ENCODE measurements at regions not wholly inside any gene's neighbourhood (a gene's known extent, or its start where the extent isn't known, plus 50 kb on each side); places are given as distances from the start of the nearest gene placed in this dataset.

GRCh38 chr2:180646756-180647155 is 333.6 kb upstream of the UBE2E3 start:
- intact Hi-C loops (cut with DNase I): no loop called here
- DNase-seq (ENCODE audit: low spot score): no peak
- Histone ChIP-seq H3K27ac (no peak overlapping the region), H3K4me3 (no peak overlapping the region), H3K27me3 (replicated peaks; ENCODE audit: insufficient read depth) (no peaks in the 10 kb centered on the region), H3K9me3 (no peaks in the 10 kb centered on the region), H3K36me3 (no peaks in the 10 kb centered on the region), H3K4me1 (replicated peaks) (no peaks in the 10 kb centered on the region)
- 64% methylated on average over 2 of the region's 2 CpGs for WGBS
- no peak for TF ChIP-seq POLR2AphosphoS5 (IDR thresholded peaks at IDR 0.05)
- no peak for TF ChIP-seq POLR2A (IDR thresholded peaks at IDR 0.05)
- TF ChIP-seq CTCF (IDR thresholded peaks at IDR 0.05): no peak

DNA sequence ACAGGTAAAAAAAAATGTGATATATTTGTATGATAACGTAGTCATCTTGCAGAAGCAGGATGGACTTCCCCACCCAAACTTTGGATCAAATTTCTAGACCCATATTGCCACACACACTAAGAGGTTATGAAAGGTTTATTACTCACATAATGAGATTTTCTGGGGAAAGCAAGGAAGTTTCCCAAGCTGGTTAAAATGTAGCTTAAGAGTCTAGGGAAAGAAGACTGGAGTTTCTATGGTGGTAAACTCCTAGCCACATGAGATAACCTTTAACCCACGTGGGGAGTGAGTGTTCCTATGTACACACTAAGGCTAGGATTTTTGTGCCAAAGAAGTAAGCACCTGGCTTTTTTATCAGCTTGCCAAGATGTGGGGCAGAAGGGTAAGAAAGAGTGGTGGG is 335.7 kb upstream of the UBE2E3 start:
- WGBS: 64% methylated on average over 2 of the region's 2 CpGs
- TF ChIP-seq POLR2A (IDR thresholded peaks at IDR 0.05) (no peak), CTCF (IDR thresholded peaks at IDR 0.05) (no peak), POLR2AphosphoS5 (IDR thresholded peaks at IDR 0.05) (no peak)
- no peak for DNase-seq (ENCODE audit: low spot score)

GRCh38 chr2:180630756-180631155 is 349.6 kb upstream of the UBE2E3 start:
- TF ChIP-seq POLR2AphosphoS5 (IDR thresholded peaks at IDR 0.05): no peak
- no peak for TF ChIP-seq POLR2A (IDR thresholded peaks at IDR 0.05)
- no peak for TF ChIP-seq CTCF (IDR thresholded peaks at IDR 0.05)
- H3K4me1 ChIP-seq (replicated peaks): no peaks in the 10 kb centered on the region
- H3K4me3 ChIP-seq: no peak overlapping the region
- 93% methylated on average over 2 of the region's 2 CpGs for WGBS
- no peaks in the 10 kb centered on the region for H3K9me3 ChIP-seq
- no peaks in the 10 kb centered on the region for H3K27me3 ChIP-seq (replicated peaks; ENCODE audit: insufficient read depth)
- no peak for DNase-seq (ENCODE audit: low spot score)
- no peak overlapping the region for H3K27ac ChIP-seq
- no peaks in the 10 kb centered on the region for H3K36me3 ChIP-seq
- intact Hi-C loops (cut with DNase I): no loop called here

More for the DNA sequence above, 335.7 kb upstream of the UBE2E3 start:
- Histone ChIP-seq H3K36me3 (no peaks in the 10 kb centered on the region), H3K27me3 (replicated peaks; ENCODE audit: insufficient read depth) (no peaks in the 10 kb centered on the region), H3K4me1 (replicated peaks) (no peaks in the 10 kb centered on the region), H3K4me3 (no peak overlapping the region), H3K27ac (no peak overlapping the region), H3K9me3 (no peaks in the 10 kb centered on the region)
- intact Hi-C loops (cut with DNase I): no loop called here

- H3K36me3 ChIP-seq: no peaks in the 10 kb centered on the region
- H3K9me3 ChIP-seq: no peaks in the 10 kb centered on the region
- H3K27me3 ChIP-seq (replicated peaks; ENCODE audit: insufficient read depth): no peaks in the 10 kb centered on the region
- intact Hi-C loops (cut with DNase I): no loop called here
- H3K4me1 ChIP-seq (replicated peaks): no peaks in the 10 kb centered on the region
- H3K27ac ChIP-seq: no peak overlapping the region
- no peak for DNase-seq (ENCODE audit: low spot score)
- WGBS: 94% methylated on average over 4 of the region's 4 CpGs
- no peak overlapping the region for H3K4me3 ChIP-seq
- no peak for TF ChIP-seq POLR2AphosphoS5 (IDR thresholded peaks at IDR 0.05)
- no peak for TF ChIP-seq POLR2A (IDR thresholded peaks at IDR 0.05)
- TF ChIP-seq CTCF (IDR thresholded peaks at IDR 0.05): no peak
These were observed 355.2 kb upstream of the UBE2E3 start for GRCh38 chr2:180625006-180625844.
